ENCODE measurements at regions not wholly inside any gene's neighbourhood (a gene's known extent, or its start where the extent isn't known, plus 50 kb on each side); places are given as distances from the start of the nearest gene placed in this dataset.

DNA sequence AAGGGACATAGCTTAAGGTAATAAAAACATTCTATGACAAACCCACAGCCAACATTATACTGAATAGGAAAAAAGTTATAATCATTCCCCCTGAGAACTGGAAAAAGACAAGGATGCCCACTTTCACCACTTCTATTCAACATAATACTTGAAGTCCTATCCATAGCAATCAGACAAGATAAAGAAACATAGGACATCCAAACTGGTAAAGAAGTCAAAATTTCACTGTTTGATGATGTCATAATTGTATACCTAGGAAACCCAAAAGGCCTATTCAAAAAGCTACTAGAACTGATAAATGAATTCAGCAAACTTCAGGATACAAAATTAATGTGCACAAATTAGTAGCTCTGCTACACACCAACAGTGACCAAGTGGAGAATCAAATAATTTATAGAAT is 1590.0 kb upstream of the PCDH20 start:
- H3K4me3 ChIP-seq (ENCODE audit: insufficient read depth, low read depth, low read length): no peak overlapping the region
- no peak overlapping the region for H3K27ac Mint-ChIP-seq (ENCODE audit: unreplicated experiment)
- no peak overlapping the region for H3K4me2 ChIP-seq (ENCODE audit: low read length)
- H3K79me2 ChIP-seq (ENCODE audit: insufficient read depth, low read length): no peaks in the 10 kb centered on the region
- no peak overlapping the region for H2AFZ ChIP-seq (ENCODE audit: low read depth, low read length)
- H3K27me3 ChIP-seq (ENCODE audit: insufficient read depth, low read length): no peaks in the 10 kb centered on the region
- H3K36me3 ChIP-seq (ENCODE audit: insufficient read depth, low read length): no peaks in the 10 kb centered on the region
- no peaks in the 10 kb centered on the region for H3K36me3 Mint-ChIP-seq (ENCODE audit: low read depth, unreplicated experiment)
- H3K9me3 Mint-ChIP-seq (ENCODE audit: unreplicated experiment): peaks cover 8% of the 10 kb centered on the region
- no peaks in the 10 kb centered on the region for H3K4me1 ChIP-seq (ENCODE audit: insufficient read depth, low read length)
- no peak for DNase-seq (ENCODE audit: low read depth)
- H3K9me3 ChIP-seq (ENCODE audit: insufficient read depth, low read depth, low read length): peaks cover 11% of the 10 kb centered on the region
- H4K20me1 ChIP-seq (ENCODE audit: insufficient read depth, low read length): no peaks in the 10 kb centered on the region
- no peaks in the 10 kb centered on the region for H3K27me3 Mint-ChIP-seq (ENCODE audit: low read depth, unreplicated experiment)
- no peaks in the 10 kb centered on the region for H3K4me1 Mint-ChIP-seq (ENCODE audit: low read depth, unreplicated experiment)
- no peak overlapping the region for H3K27ac ChIP-seq (ENCODE audit: low read depth, low read length)
- no peak overlapping the region for H3K4me3 Mint-ChIP-seq (ENCODE audit: unreplicated experiment)
- no peak for FAIRE-seq
- H3K9ac ChIP-seq (ENCODE audit: low read length): no peak overlapping the region
- TF ChIP-seq EZH2 (IDR thresholded peaks at IDR 0.05; ENCODE audit: insufficient read depth, low read length) (no peak), CTCF (IDR thresholded peaks at IDR 0.05; ENCODE audit: insufficient read depth, low read depth, low read length) (no peak)

DNA sequence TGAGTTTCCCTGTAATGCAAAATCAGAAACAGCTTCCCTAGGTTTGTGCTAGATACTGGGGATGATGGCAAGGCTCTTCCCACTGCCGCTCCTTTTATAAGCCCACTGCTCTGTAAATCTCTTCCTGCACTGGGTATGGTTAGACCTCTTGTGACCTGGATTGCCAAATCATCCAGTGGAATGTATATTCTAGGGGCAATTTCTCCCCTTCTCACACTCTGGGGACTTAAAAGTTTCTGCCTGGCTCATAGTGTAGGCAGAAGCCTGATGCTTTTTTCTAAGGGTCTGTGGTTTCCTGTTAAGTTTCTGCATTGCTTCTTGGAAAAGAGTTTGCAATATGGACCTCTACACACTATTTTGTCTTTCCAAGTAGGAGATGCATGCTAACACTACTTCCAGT is 1582.0 kb upstream of the PCDH20 start:
- Mint-ChIP-seq H3K9me3 (ENCODE audit: unreplicated experiment) (no peaks in the 10 kb centered on the region), H3K4me1 (ENCODE audit: low read depth, unreplicated experiment) (peaks cover 8% of the 10 kb centered on the region), H3K4me3 (ENCODE audit: unreplicated experiment) (no peak overlapping the region), H3K36me3 (ENCODE audit: low read depth, unreplicated experiment) (no peaks in the 10 kb centered on the region), H3K27me3 (ENCODE audit: low read depth, unreplicated experiment) (no peaks in the 10 kb centered on the region), H3K27ac (ENCODE audit: unreplicated experiment) (no peak overlapping the region)
- Histone ChIP-seq H3K4me3 (ENCODE audit: insufficient read depth, low read depth, low read length) (no peak overlapping the region), H2AFZ (ENCODE audit: low read depth, low read length) (no peak overlapping the region), H3K79me2 (ENCODE audit: insufficient read depth, low read length) (no peaks in the 10 kb centered on the region), H3K4me1 (ENCODE audit: insufficient read depth, low read length) (no peaks in the 10 kb centered on the region), H3K9ac (ENCODE audit: low read length) (no peak overlapping the region), H3K27me3 (ENCODE audit: insufficient read depth, low read length) (no peaks in the 10 kb centered on the region), H4K20me1 (ENCODE audit: insufficient read depth, low read length) (no peaks in the 10 kb centered on the region), H3K36me3 (ENCODE audit: insufficient read depth, low read length) (no peaks in the 10 kb centered on the region), H3K27ac (ENCODE audit: low read depth, low read length) (no peak overlapping the region), H3K4me2 (ENCODE audit: low read length) (no peak overlapping the region), H3K9me3 (ENCODE audit: insufficient read depth, low read depth, low read length) (peaks cover 8% of the 10 kb centered on the region)
- no peak for FAIRE-seq
- no peak for DNase-seq (ENCODE audit: low read depth)
- TF ChIP-seq CTCF (IDR thresholded peaks at IDR 0.05; ENCODE audit: insufficient read depth, low read depth, low read length) (no peak), EZH2 (IDR thresholded peaks at IDR 0.05; ENCODE audit: insufficient read depth, low read length) (no peak)

DNA sequence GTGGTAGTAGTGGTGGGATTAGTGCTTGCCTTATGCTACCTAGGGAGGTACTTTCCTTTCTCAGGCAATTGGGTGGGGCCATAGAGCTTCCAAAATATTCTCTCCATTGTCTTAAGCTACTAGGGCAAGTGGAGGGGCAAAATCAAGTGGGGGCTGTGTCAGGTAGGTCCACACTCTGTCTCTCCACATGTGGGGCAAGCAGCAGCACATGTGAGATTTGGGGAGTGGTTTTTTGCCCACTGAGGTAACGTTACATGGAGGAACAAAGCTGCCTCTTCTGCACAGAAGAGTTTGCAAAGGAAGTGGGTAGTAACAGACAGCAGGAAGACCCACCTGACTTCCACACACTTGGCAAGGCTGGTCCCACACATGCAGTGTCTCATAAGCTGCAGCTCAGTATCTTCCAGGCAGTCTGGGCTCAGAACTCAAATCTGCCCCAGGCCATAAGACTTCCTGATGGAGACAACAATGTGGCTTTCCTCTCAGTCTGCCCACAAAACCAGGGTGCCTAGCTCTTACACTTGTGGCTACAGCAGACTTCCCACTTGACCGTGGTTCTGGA is 1581.5 kb upstream of the PCDH20 start:
- FAIRE-seq: no peak
- Mint-ChIP-seq H3K27ac (ENCODE audit: unreplicated experiment) (no peak overlapping the region), H3K9me3 (ENCODE audit: unreplicated experiment) (no peaks in the 10 kb centered on the region), H3K36me3 (ENCODE audit: low read depth, unreplicated experiment) (no peaks in the 10 kb centered on the region), H3K27me3 (ENCODE audit: low read depth, unreplicated experiment) (no peaks in the 10 kb centered on the region), H3K4me1 (ENCODE audit: low read depth, unreplicated experiment) (peaks cover 8% of the 10 kb centered on the region), H3K4me3 (ENCODE audit: unreplicated experiment) (no peak overlapping the region)
- H2AFZ ChIP-seq (ENCODE audit: low read depth, low read length): no peak overlapping the region
- H3K4me1 ChIP-seq (ENCODE audit: insufficient read depth, low read length): no peaks in the 10 kb centered on the region
- H3K36me3 ChIP-seq (ENCODE audit: insufficient read depth, low read length): no peaks in the 10 kb centered on the region
- no peak for DNase-seq (ENCODE audit: low read depth)
- H3K4me2 ChIP-seq (ENCODE audit: low read length): no peak overlapping the region
- H3K27me3 ChIP-seq (ENCODE audit: insufficient read depth, low read length): no peaks in the 10 kb centered on the region
- peaks cover 6% of the 10 kb centered on the region for H3K9me3 ChIP-seq (ENCODE audit: insufficient read depth, low read depth, low read length)
- no peaks in the 10 kb centered on the region for H4K20me1 ChIP-seq (ENCODE audit: insufficient read depth, low read length)
- no peak overlapping the region for H3K4me3 ChIP-seq (ENCODE audit: insufficient read depth, low read depth, low read length)
- no peak overlapping the region for H3K9ac ChIP-seq (ENCODE audit: low read length)
- H3K79me2 ChIP-seq (ENCODE audit: insufficient read depth, low read length): no peaks in the 10 kb centered on the region
- no peak overlapping the region for H3K27ac ChIP-seq (ENCODE audit: low read depth, low read length)
- TF ChIP-seq EZH2 (IDR thresholded peaks at IDR 0.05; ENCODE audit: insufficient read depth, low read length): no peak

Measured in astrocyte (in vitro differentiated cells and primary cell).